ENCODE measurements at regions not wholly inside any gene's neighbourhood (a gene's known extent, or its start where the extent isn't known, plus 50 kb on each side); places are given as distances from the start of the nearest gene placed in this dataset.

- DNase-seq (ENCODE audit: low spot score): no peak
These were observed 776.5 kb downstream of the KCNT2 start for GRCh38 chr1:195831789-195832188.

DNA sequence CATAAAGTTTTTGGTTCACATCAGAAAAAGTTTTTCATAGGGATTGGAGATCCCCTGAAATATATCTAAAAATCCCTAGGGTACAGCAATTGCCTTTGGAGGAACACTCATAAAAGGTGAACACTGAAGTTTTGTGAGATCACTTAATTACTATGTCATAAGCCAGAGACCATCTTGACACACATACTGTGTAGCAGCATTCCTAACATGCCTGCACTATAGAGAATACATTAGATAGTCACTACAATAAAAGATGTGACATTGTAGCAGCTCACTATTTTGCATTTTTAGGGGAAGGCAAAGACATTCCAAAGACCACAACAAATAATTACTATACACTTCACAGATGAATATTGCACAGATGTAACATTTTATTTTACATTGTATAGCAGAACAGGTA lies 779.9 kb downstream of the KCNT2 start:
- no peak for DNase-seq (ENCODE audit: low spot score)

GRCh38 chr1:195820925-195821324 lies 787.3 kb downstream of the KCNT2 start:
- no peak for DNase-seq (ENCODE audit: low spot score)

GRCh38 chr1:195806060-195806459 lies 802.2 kb downstream of the KCNT2 start:
- DNase-seq (ENCODE audit: low spot score): no peak

GRCh38 chr1:195804547-195804946 lies 803.7 kb downstream of the KCNT2 start:
- no peak for DNase-seq (ENCODE audit: low spot score)

- DNase-seq (ENCODE audit: low spot score): no peak
These were observed 809.2 kb downstream of the KCNT2 start for GRCh38 chr1:195799016-195799415.

- no peak for DNase-seq (ENCODE audit: low spot score)
These were observed 814.0 kb downstream of the KCNT2 start for GRCh38 chr1:195794225-195794624.

GRCh38 chr1:195791796-195792195 lies 816.4 kb downstream of the KCNT2 start:
- DNase-seq (ENCODE audit: low spot score): no peak

- DNase-seq (ENCODE audit: low spot score): no peak
These were observed 817.6 kb downstream of the KCNT2 start for GRCh38 chr1:195790514-195791168.

DNA sequence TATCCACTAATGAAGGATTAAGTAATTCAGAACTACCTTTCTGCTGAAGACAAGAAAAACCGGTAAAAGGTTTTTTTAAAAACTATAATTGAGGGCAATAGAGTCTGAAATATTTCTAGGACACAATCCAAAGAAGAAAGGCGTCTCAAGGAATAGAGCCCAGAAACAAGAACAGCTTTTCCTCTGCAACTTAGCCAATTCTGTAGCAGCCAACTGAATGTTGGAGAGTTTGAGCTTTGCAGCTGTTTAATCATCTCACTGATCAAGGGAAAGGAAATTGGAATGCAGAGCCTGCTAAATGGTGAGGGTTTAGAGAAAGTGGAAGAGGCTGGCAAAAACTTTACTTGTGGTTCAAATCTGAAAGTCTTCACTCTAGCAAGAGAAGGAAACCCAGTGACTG lies 818.9 kb downstream of the KCNT2 start:
- no peak for DNase-seq (ENCODE audit: low spot score)

GRCh38 chr1:195788721-195789120 lies 819.5 kb downstream of the KCNT2 start:
- DNase-seq (ENCODE audit: low spot score): no peak

DNA sequence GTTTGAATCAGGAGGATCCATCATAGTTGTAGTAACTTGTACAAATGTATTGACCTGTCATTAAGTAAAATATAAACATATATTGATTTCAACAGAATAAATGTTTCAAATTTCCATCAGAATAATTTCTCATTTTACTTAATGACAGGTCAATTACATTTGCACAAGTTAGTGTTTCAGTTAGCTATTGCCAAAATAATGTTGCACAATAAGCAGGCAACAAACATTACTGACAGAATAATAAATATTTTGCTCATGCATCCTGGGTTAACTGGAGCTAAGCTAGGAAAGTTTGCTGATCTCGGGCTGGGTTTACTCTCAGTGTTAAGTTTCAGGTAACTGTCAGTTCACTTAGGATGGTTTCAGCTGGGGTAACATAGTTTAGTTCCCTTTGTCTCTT lies 822.4 kb downstream of the KCNT2 start:
- no peak for DNase-seq (ENCODE audit: low spot score)

- DNase-seq (ENCODE audit: low spot score): no peak
These were observed 834.3 kb downstream of the KCNT2 start for GRCh38 chr1:195773931-195774330.

DNA sequence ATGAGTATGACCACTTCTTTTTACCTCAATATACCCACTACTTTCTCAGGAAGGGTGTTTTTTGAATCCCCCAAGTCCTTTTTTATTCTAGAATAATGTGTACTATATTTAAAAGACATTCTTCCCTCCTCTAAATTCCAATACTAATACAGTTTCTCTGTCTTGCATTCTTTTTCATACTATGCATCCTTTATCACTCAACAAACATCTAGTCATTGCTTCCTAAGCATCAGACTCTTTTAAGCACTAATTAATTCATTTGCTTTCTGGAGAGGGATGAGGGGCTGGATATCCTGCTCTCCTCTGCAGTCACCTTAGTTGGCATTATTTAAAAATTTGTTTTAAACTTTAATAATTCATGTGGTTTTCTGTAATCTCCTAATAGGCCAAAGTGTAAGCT lies 838.8 kb downstream of the KCNT2 start:
- DNase-seq (ENCODE audit: low spot score): no peak

DNA sequence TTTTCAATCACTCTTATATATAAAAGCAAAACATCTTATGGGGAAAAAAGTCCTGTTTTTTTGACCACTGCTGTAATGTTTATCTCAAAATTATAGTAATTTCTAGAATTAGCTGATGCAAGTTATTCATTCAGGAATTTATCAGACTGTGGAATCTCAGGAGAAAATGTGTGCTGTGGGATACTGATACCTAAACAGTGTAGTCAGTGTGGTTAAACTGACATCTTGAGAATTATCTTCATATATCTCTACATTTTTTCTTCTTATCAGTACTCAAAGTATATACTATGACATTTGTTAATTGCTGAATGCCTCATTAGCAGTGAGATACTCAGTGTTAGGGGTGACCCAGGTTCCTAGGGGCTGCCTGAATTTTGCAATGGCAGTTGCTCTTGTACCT lies 839.3 kb downstream of the KCNT2 start:
- DNase-seq (ENCODE audit: low spot score): no peak

GRCh38 chr1:195768377-195768776 lies 839.9 kb downstream of the KCNT2 start:
- no peak for DNase-seq (ENCODE audit: low spot score)

- DNase-seq (ENCODE audit: low spot score): no peak
These were observed 841.5 kb downstream of the KCNT2 start for GRCh38 chr1:195766709-195767108.

- no peak for DNase-seq (ENCODE audit: low spot score)
These were observed 843.1 kb downstream of the KCNT2 start for GRCh38 chr1:195765099-195765498.

DNA sequence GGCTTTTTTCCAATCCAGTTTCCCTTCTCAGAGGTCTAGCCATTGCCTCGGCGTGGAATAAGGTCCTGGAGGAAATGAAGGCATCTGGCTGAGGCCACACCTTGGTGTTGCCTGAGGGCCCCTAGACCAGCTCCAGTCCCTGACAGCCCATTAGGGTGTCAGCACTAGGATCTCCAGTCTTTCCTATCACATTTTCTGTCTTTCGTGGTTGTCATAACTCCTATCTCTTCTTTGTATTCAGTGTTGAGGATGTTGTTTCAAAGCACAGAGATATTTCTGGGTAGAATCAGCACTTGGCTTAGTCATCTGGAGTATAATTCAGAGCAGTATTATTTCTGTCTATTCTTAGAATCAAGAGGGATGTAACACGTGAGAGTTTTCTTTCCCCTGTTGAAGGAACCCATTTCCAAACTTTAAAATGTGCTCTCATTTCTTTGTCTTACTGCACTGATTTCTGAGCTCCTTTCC lies 844.3 kb downstream of the KCNT2 start:
- no peak for DNase-seq (ENCODE audit: low spot score)

DNA sequence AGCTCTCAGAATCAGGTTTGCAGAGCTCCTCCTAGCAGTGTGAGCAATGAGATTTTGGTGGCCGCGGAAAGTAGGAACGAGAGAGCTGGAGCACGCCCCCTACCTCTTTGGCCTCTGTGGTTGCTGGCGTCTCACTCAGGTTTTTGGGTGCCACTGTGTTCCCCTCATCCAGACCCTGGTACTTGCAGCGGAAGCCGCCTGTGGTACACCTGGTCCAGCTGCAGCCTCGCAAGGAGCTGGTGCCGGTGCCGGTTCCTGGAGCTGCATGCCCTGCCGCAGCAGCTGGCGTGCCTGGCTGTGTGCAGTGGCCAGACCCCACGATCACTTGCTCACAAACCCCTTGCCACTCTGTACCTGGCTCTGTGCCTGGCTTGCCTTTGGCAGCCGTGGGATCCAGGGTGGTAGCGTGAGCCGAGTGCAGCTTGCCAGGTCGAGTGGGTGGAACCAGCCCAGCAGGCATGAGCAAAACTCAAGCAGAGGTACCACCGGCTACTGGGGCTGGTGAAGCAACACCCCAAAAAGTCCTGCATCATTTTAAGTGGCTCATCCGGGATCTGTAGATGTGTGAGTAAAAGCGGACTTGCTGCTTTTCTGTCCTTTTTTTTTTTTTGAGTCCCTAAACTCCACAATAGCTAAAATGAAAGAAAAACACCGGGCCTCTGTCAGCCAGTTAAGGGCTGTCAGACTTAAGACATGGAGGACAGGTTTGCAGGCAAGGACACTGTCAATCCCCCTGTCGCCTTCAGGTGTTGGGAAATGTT lies 844.9 kb downstream of the KCNT2 start:
- no peak for DNase-seq (ENCODE audit: low spot score)

DNA sequence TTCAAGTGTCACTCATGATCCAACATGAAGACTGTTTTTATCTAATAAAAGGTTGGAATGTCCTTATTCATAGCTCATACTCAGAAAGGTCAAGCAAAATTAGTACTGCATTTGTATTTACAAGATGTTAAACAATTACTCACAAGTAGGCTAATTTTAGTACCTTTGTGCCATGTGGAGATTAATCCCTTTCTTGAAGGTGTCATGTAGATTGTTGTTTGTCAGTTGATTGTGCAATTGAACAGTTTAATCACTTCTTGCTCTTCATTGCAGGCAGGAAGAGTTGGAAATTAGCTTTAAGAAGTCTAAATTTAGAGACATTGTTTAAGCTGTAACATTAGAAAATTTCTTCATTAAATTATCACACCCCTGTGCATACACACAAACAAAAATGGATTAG lies 847.1 kb downstream of the KCNT2 start:
- no peak for DNase-seq (ENCODE audit: low spot score)

DNA sequence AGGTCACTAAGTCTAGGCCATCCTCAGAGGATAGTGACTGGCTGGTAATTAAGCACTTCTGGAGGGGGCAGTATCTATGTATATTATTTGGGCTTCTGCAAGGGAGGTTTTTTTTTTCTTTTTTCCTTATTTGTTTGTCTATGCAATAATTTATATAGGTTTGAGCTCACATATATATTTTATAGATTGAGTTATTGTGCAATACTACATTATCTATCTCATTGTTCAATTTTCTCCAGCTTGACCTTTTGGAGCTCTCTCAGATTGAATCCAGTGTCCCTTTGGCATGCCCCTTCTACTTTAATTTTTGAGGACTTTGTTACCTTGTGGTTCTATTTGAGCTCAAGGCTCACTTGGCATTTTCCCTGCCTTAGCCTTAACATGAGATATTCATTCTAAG lies 852.1 kb downstream of the KCNT2 start:
- DNase-seq (ENCODE audit: low spot score): no peak

DNA sequence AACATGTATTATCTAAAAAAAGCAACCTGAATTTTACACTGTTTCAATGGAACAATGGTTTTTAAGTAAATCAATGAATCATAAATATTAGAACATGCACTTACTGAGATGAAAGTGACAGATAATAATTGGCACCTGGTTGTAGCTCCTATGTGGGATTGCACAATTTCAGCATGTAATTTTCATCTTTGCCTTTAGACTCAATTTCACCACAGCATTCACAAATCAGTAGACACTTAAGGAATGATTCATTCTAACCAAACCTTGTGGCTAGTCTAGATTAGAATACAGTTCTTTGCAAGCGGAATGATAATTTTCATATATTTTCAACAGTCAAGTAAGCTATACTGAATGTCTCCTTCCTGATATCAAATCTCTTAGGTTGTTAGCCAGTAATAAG lies 853.4 kb downstream of the KCNT2 start:
- DNase-seq (ENCODE audit: low spot score): no peak

- DNase-seq (ENCODE audit: low spot score): no peak
These were observed 853.9 kb downstream of the KCNT2 start for GRCh38 chr1:195754303-195754702.

Measured in cerebellar cortex (tissue), 1 donor.